ENCODE measurements at regions not wholly inside any gene's neighbourhood (a gene's known extent, or its start where the extent isn't known, plus 50 kb on each side); places are given as distances from the start of the nearest gene placed in this dataset.

DNA sequence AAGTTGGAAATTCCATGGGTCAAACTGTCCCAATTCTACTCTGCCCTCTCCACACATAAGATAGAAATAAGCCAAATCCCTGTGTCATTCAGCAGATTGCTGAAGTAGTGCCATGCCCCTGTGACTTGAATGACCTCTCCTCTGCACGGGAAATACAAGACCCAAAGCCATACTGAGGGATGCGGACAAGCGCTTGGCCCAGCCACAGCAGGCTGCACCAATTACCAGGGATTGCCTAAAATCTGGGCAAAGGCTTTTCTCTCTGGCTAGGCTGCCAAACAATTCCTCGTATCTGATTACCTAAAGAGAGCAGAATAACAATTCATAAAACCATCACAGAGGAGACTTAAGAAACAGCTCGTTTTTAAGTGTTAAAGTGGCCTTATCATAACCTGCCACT lies 421.8 kb upstream of the JARID2 start:
- intact Hi-C loops (cut with DNase I), result no loop called here
- DNase-seq (ENCODE audit: low spot score), result no peak

DNA sequence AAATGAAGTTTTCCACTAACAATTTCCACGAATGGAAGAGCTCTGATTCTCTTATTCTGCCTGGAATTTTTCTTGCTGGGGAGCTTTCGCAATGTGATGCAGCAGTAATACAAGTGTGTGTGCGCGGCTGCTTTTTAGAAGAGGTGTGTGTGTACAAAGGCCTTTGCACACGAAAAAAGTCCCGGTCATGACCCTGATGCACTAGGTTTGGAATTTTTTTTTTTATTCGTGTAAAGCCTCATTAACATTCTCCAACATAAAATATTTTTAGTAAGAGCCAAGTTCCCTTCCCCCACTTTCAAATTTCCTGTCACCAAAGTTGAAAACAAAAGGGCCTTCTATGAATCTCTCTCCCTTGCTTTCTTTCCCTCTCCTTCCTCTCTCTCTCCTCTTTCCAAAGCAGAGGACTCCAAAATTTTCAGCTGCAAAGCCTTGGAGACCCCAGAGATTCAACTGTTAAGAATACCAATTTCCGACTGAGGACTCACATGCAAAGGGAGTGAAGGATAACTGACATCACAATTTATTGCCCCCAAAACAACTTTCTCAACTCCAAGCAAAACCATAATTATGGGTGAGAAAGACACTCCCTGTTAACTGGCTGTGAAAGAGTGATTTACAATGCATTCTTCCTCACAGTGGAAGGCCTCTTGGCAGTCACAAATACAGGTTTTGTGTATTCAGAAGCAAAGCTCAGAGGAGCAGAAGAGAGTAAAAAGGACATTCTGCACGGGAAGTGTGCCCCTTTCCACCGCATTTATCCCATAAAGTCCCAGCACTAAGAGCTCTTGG lies 421.2 kb upstream of the JARID2 start:
- intact Hi-C loops (cut with DNase I), result no loop called here
- DNase-seq (ENCODE audit: low spot score), result no peak

DNA sequence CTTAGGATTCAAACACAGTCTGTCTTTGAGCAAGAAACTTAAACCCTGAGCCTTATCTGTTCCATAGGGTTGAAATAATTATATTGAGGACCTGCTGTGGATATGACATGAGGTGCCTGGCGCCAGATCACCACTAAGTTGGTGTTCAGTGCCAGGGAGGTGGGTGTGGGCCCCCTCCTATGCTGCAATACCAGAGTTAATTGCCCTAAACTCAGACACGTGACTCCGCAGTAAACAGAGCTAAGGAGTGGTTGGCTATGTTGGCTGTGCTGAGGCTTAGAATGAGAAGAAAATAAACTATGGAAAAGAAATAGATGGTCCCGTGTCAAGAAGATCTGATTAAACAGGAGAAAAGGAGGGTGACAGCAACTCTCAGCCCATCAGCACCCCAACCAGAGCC lies 419.4 kb upstream of the JARID2 start:
- intact Hi-C loops (cut with DNase I), result no loop called here
- no peak for DNase-seq (ENCODE audit: low spot score)

DNA sequence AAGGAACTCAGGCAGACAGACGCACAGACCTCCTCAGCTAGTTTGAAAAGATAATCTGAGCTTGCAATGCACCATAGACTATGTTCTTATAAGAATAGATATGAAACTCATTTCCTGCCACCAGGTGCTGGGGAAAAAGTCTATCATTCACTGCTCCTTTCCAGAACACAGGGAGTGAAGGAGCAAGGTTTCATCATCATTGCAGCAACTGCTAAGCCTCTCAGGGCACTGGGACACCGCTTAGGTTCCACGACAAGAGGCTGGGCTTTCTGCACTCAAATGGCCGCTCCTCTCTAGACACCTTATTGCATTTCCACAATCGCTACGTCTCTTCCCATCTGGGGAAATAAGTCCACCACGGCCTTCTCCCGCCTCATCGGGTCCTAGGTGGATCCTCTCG lies 418.5 kb upstream of the JARID2 start:
- intact Hi-C loops (cut with DNase I), result no loop called here
- no peak for DNase-seq (ENCODE audit: low spot score)

DNA sequence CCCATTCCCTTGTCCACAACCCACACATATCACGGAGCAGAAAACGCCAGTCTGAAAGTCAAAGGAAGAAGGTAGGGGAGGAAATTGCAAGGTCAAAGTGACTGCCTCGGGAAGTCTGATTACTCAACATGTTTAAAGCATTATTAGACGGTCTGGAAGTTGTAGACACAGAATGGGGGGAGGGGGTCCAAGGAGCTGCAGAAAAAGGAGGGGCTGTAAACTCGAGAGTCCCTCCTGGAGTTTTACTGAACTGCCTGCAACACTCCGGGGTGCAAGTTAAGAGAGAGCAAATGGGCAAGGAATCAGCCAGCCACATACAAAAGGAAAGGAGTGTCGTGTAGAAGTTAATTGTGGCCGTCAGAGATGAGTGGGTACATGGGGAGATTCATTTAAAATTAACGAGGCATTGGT lies 417.7 kb upstream of the JARID2 start:
- intact Hi-C loops (cut with DNase I), result no loop called here

DNA sequence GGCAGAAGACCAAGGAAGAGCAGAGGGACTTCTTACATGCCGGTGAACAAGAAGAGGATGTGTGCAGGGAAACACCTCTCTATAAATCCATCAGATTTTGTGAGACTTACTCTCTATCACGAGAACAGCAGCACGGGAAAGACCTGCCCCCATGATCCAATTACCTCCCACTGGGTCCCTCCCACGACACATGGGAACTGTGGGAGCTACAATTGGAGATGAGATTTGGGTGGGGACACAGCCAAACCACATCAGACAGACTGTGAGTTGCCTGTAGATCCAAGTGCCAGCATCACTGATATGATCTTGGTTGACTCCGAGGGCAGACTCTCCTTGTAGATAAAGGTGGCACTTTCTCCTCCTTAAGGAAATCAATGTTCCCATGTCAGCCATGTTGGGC lies 414.8 kb upstream of the JARID2 start:
- intact Hi-C loops (cut with DNase I), result no loop called here
- DNase-seq (ENCODE audit: low spot score), result no peak

More for the DNA sequence above, 417.7 kb upstream of the JARID2 start:
- DNase-seq (ENCODE audit: low spot score), result no peak

DNA sequence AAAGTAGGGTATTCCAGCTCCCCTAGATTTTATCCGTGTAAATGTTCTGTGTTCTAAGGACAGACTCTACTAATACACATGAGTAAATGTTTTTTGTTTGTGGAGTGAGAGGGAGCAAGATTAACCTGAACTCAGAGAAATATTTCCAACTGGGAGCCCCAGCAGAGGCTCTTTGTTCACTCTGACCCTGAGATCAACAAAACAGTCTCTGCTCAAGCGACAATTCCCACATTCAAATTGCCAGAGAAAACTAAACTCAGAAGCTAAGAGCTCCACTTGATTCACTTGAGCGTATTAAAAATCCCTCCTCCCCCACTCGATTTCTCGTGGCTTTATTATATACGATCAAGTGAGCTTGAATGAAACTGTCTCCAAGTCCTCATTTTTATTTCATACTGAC lies 413.9 kb upstream of the JARID2 start:
- DNase-seq (ENCODE audit: low spot score), result no peak
- intact Hi-C loops (cut with DNase I), result no loop called here

DNA sequence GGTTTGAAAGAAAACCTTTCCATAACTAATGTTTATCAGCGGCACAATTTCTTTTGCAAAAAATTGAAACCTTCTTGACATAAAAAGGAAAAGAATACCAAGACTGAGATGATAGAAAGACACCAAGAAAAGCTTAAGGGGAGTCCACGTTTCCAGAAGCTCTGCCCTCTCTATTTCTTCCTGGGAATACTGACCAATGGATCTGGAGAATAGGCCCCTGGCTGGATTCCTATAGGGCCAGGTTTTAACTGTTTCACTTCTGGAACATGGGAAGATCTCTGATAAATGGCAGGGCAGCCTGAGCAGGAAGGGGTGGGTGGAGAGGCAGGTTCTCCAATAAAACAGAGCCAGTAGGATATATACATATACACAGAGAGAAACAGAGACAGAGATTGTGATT lies 413.4 kb upstream of the JARID2 start:
- no peak for DNase-seq (ENCODE audit: low spot score)
- intact Hi-C loops (cut with DNase I), result no loop called here

DNA sequence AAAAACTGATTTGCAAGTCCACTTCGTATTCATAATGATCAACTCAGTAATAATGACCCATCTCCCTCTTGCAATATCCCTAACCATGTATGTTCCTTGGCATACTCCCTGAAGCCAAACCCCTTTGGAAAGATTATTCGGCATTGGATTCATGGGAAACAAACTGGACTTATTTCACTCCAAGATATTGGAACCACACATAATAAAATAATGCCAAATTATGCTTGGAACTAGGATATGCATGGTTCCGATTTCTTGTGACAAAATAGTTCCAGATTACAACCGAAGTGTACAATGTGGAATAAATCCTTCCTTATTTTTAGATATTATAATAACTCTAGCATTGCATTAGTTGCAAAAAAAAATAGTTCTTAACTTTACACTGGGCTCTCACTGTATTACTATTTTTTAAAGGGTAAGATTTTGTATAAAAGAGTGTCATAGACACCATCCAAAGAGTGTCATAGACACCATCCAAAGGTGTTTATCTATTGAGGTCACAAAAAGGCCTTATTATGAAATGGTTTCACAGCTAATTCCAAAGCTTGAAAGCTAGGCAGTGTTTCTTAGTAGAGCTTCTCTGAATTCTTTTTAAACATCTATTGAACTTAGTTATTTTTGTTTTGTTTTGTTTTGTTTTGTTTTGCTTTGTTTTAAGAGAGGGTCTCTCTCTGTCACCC lies 410.9 kb upstream of the JARID2 start:
- DNase-seq (ENCODE audit: low spot score), result no peak
- intact Hi-C loops (cut with DNase I), result no loop called here

DNA sequence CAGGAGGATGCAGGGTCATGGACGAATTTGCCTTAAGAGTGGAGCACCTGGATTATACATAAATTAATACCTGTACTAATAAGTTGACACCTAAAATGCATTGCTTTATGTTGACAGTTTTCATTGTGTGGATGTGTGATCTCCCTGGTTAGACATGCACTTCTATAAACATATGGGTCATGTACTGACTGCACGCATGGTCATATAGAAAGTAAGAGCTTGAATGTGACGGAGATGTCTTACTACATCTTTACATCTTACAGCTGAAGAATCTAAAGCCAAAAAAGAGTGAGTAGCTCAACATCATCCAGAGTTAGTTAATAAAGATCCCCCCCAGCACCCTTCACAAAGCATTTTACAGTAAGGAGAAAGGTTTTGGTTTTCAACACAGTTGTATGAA lies 408.4 kb upstream of the JARID2 start:
- intact Hi-C loops (cut with DNase I), result no loop called here
- DNase-seq (ENCODE audit: low spot score), result no peak

DNA sequence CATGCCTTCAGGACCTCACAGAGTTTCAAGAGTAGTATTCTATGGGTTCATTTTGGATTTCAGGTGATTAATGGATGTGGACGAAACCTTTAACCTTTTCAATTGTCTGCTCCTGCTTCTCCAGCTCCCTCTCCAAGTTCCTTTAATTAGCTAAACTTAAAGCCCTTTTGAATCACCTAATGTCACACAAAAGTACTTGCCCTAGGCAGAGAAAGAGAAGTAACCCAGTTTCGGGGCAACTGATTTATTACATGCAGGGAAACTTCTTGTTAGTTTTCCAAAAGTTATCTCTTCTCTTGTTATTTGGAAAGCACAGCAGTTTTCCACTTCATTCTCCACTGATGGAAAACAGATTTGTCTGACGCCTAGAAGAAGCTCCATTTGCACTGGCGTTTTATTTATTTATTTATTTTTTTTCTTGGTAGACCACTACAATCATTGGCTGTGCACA lies 407.7 kb upstream of the JARID2 start:
- intact Hi-C loops (cut with DNase I), result no loop called here
- no peak for DNase-seq (ENCODE audit: low spot score)

DNA sequence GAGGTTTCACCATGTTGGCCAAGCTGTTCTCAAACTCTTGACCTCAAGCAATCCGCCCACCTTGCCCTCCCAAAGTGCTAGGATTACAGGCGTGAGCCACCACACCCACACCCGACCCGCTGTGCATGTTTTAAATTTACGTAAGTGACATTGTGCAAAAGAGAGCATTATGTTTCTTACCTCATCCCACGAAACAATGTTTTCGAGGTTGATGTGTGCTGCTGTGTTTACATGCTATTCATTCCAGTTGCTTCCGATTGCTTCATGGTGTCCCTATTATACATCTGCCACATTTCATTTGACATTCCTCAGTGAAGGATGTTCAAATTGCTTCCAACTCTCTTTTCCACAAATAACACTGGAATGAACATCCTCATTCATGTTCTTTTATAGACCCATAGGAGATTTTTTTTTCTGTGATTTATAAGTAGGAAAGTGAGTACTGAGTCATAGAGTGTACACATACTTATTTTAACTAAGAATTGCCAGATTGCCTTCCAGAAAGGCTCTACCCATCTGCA lies 403.9 kb upstream of the JARID2 start:
- no peak for DNase-seq (ENCODE audit: low spot score)
- intact Hi-C loops (cut with DNase I), result no loop called here

DNA sequence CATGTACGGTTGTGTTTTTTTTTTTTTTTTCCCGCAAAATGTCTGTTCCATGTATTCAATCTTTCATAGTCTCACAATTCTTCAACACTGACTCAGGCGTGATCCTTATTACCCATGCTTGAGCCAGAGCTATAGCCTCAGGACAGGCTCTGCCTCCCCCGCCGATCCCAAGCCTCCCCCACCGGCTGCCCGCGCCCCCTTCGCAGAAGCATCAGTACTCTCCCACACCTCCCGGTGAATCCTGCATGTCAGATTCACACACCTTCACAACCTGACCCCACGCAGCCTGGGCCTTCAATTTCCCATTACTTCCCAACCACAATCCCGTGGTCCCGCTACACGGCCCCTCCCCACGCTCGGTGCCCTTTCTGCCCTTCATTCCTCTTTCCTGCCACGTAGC lies 401.5 kb upstream of the JARID2 start:
- DNase-seq (ENCODE audit: low spot score), result no peak
- intact Hi-C loops (cut with DNase I), result no loop called here

DNA sequence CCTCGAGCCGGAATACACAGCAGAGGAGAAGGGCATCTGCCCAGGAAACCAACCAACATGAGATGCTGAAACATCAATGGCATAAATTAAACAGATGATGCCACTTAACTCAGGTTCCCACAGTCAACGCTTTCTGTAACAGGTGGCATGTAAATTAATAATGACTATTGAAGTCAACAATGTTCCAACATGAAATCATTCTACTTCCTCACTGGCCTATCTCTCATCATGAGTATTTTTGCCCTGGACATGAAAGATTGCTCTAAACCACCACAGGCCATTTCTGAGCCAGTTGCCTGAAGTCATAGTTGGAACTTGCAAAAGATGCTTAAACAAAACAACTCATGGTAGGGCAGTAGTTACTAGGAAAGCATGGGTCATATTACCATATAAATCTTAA lies 397.9 kb upstream of the JARID2 start:
- DNase-seq (ENCODE audit: low spot score), result no peak
- intact Hi-C loops (cut with DNase I), result no loop called here

DNA sequence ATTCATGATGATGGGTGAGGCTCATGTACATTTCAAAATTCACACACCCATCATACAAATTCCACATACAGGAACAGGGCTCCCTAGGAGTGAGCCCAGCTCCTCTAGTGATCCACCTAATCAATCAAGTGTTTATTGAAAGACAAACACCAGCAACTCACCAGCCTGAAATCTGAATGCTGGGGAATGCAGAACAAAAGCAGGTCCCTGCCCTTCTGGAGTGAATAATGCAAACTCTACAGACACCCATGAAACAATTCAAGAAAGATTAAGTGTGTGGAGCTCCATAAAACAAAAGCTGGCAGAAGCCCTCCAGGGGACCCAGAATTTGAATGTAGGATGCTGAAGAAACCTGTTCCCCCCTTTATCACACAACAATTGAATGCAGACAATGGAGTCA lies 396.7 kb upstream of the JARID2 start:
- no peak for DNase-seq (ENCODE audit: low spot score)
- intact Hi-C loops (cut with DNase I), result no loop called here

DNA sequence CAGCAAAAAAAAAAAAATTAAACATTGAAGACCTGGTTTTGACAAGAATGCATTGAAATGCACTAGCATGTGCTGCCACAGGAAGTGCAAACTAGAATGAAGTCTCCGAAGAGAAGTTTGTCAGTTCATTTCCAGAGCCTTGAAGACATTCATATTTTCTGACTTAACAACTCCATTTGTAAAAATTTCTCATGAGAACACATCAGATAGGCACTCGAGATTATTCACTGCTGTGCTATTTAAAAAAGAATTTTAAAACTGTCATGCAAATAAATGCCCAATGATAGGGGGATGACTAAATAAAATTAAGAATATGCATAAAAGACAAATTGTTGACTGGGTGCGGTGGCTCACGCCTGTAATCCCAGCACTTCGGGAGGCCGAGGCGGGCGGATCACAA lies 394.6 kb upstream of the JARID2 start:
- DNase-seq (ENCODE audit: low spot score), result no peak
- intact Hi-C loops (cut with DNase I), result loop anchor here in 1 of 2 donors (5.0 kb wide), 1 partner anchor 999 kb away; no protein-coding TSS in a partner anchor

DNA sequence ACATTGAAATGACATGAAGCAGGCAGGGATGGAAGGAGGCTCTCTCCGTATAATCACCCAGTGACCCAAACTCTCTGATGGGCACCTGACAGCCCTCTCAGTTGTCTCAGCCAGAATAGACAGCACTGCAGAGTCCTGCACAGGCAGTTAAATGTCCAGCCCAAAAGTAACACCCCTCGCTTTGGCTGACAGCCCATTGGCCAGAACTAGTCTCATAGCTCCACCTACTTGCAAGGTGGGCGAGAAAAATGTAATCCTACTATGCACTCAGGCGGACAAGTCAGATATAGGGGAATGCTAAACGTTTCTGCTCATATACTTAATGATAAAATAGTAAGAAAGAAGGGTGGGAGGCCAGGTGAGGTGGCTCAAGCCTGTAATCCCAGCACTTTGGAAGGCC lies 393.5 kb upstream of the JARID2 start:
- DNase-seq (ENCODE audit: low spot score), result no peak
- intact Hi-C loops (cut with DNase I), result loop anchor here in 1 of 2 donors (5.0 kb wide), 1 partner anchor 1000 kb away; no protein-coding TSS in a partner anchor

DNA sequence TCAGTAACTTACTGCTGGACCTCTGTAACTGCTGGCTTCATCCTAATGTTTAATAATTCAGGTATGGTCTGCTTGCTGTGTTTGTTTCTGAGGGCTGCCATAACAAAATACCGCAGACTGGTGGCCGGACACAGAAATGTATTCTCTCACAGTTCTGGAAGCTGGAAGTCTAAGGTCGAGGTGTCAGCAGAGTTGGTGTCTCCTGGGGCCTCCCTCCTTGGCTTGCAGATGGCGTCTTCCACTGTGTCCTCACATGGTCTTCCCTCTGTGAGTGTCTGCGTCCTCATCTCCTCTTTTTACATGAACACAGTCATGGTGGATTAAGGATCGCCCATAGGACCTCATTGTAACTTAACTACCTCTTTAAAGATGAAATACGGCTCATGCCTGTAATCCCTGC lies 389.7 kb upstream of the JARID2 start:
- intact Hi-C loops (cut with DNase I), result no loop called here
- no peak for DNase-seq (ENCODE audit: low spot score)

DNA sequence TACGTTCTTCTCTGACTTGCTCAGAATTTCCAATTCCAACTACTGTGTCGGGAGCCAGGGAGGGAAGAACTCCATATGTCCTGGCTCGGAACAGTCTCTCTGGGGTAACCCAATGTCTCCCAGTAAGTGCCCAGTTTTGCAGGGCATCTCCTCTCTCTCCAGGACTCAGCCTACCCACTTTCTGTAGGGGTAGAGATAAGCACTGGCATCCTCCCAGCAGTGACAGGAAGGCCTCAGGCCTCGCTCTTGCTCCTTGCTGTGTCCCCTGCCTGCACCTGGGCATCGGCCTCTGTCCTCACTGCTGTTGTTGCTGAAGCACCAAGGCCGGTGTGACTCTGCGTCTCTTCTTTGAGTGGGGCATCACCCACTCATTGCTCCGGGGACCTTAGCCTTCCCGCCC lies 388.9 kb upstream of the JARID2 start:
- intact Hi-C loops (cut with DNase I), result no loop called here
- no peak for DNase-seq (ENCODE audit: low spot score)

DNA sequence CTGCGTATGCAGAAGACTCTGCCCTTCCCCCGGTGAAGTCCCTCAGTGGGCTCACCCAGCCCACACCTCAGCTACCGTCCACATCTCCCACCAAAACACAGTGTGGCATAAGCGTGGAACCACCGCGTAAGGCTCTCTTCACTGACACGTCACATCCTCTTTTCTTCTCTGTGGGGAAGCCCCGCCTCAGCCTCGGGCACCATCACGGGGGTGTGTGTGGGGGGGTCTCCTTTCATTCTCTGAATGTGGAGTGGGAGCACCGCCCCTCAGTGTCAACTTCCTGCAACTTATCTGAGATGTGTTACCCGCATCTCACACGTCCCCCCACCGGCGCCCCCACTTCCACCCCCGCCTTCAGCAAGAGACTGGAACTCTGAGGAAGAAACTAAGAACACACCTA lies 388.4 kb upstream of the JARID2 start:
- DNase-seq (ENCODE audit: low spot score), result peak; percentile 85
- intact Hi-C loops (cut with DNase I), result no loop called here

DNA sequence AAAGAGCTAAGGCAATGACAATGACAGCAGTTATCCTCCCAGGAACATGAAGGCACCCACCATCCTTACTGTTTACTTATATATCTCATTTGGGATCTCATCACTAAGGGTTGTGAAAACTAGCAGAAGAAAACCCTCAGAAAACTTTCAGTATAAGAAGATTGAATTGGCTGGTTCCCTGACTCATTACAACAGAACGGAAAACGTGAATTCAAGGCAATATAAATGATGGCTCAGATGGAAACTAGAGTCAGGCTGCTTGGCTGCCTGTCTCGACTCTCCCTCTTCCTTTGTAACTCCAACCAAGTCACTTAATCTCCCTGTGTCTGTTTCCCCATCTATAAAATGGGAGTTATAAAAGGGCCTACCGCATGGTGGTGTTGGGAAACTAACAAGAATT lies 387.1 kb upstream of the JARID2 start:
- DNase-seq (ENCODE audit: low spot score), result no peak
- intact Hi-C loops (cut with DNase I), result no loop called here
